K562 (cell line): ENCODE measurements at regions not wholly inside any gene's neighbourhood (a gene's known extent, or its start where the extent isn't known, plus 50 kb on each side); places are given as distances from the start of the nearest gene placed in this dataset.
A peak's percentile ranks its signal among the peaks of the same experiment; 100 is the strongest.

ENCODE experiments used
- ARNT ChIP-seq, 2 experiments: fragments of 450-650 bp; IDR thresholded peaks; 2 replicates each; pipeline ENCODE4 v1.6.1; 2016; ENCODE audit warnings: mild to moderate bottlenecking in 1 of 2
- CTBP1 ChIP-seq: fragments of 450-650 bp; IDR thresholded peaks from 2 replicates; pipeline ENCODE4 v1.6.1; 2016; ENCODE audit warnings: borderline replicate concordance
- DPF2 ChIP-seq: fragments of 450-650 bp; IDR thresholded peaks from 2 replicates; pipeline ENCODE4 v1.6.1; 2016
- ETV5 ChIP-seq: sonication (generic); formaldehyde crosslinking; IDR thresholded peaks from 2 replicates; pipeline ENCODE4 v1.4.0; 2020; ENCODE audit warnings: low read depth, mild to moderate bottlenecking, missing genetic modification reagents
- GTF3C2 ChIP-seq: IDR thresholded peaks from 3 replicates; pipeline ENCODE4 v1.6.1; 2011; ENCODE audit warnings: borderline replicate concordance, mild to moderate bottlenecking, moderate library complexity; ENCODE audit not compliant: insufficient read length; ENCODE audit errors: extremely low read depth
- PREB ChIP-seq: sonication (generic); formaldehyde crosslinking; IDR thresholded peaks from 2 replicates; pipeline ENCODE4 v1.8.1; 2023; ENCODE audit warnings: mild to moderate bottlenecking, missing genetic modification reagents
- PYGO2 ChIP-seq: fragments of 450-650 bp; IDR thresholded peaks from 2 replicates; pipeline ENCODE4 v1.6.1; 2016; ENCODE audit warnings: mild to moderate bottlenecking, missing genetic modification characterization, moderate library complexity, missing compliant biosample characterization
- SIN3B ChIP-seq: fragments of 450-650 bp; IDR thresholded peaks from 2 replicates; pipeline ENCODE4 v1.6.1; 2017; ENCODE audit warnings: low read depth, mild to moderate bottlenecking, moderate library complexity
- SMAD4 ChIP-seq: fragments of 250-450 bp; sonication (Bioruptor Pico); conservative IDR thresholded peaks from 2 replicates; pipeline ENCODE4 v1.8.0; 2021; ENCODE audit warnings: inconsistent platforms, mild to moderate bottlenecking, moderate library complexity
- SMARCE1 ChIP-seq: fragments of 450-650 bp; IDR thresholded peaks from 2 replicates; pipeline ENCODE4 v1.7.1; 2016; ENCODE audit warnings: mild to moderate bottlenecking
- TCFL5 ChIP-seq: fragments of 250-450 bp; sonication (Bioruptor Pico); conservative IDR thresholded peaks from 2 replicates; pipeline ENCODE4 v1.6.1; 2021; ENCODE audit warnings: mild to moderate bottlenecking, moderate library complexity, matching md5 sums
- ZFP36 ChIP-seq: fragments of 150-350 bp; IDR thresholded peaks from 2 replicates; pipeline ENCODE4 v1.6.1; 2018; ENCODE audit warnings: low read length, low read depth; ENCODE audit not compliant: partially characterized antibody
- ZNF436 ChIP-seq: fragments of 250-450, 450-650 bp; sonication (Bioruptor Pico); formaldehyde crosslinking; IDR thresholded peaks from 2 replicates; pipeline ENCODE4 v1.7.0; 2020; ENCODE audit warnings: mild to moderate bottlenecking
- ZNF445 ChIP-seq: fragments of 250-450 bp; sonication (Bioruptor Pico); IDR thresholded peaks from 2 replicates; pipeline ENCODE4 v1.4.0; 2020; ENCODE audit warnings: low read depth, mild to moderate bottlenecking, moderate library complexity
- TF ChIP-seq, protein P1 (sequence below): sonication (generic); formaldehyde crosslinking; IDR thresholded peaks from 2 replicates; pipeline ENCODE4 v1.5.0; 2020; ENCODE audit warnings: missing genetic modification reagents
- TF ChIP-seq, protein P2 (sequence below): fragments of 450-650 bp; formaldehyde crosslinking; IDR thresholded peaks from 2 replicates; pipeline ENCODE4 v1.4.0; 2022; ENCODE audit warnings: missing genetic modification characterization
- TF ChIP-seq, protein P3 (sequence below), 2 experiments: fragments of 450-650 bp in 1 of 2; sonication (generic) in 1 of 2; formaldehyde crosslinking in 1 of 2; IDR thresholded peaks in 1 of 2; conservative IDR thresholded peaks in 1 of 2; 2 replicates each; pipeline versions ENCODE4 v1.6.1 to v1.8.1; 2016 to 2023; ENCODE audit warnings: mild to moderate bottlenecking in 2 of 2, moderate library complexity in 2 of 2, inconsistent platforms in 1 of 2, missing genetic modification reagents in 1 of 2
- TF ChIP-seq, protein P4 (sequence below), 2 experiments: IDR thresholded peaks in 1 of 2; conservative IDR thresholded peaks in 1 of 2; 2 replicates each; pipeline ENCODE4 v1.6.1; 2016; ENCODE audit warnings: low read depth in 2 of 2, mild to moderate bottlenecking in 1 of 2, missing compliant biosample characterization in 1 of 2, missing genetic modification characterization in 1 of 2, moderate library complexity in 1 of 2

DNA sequence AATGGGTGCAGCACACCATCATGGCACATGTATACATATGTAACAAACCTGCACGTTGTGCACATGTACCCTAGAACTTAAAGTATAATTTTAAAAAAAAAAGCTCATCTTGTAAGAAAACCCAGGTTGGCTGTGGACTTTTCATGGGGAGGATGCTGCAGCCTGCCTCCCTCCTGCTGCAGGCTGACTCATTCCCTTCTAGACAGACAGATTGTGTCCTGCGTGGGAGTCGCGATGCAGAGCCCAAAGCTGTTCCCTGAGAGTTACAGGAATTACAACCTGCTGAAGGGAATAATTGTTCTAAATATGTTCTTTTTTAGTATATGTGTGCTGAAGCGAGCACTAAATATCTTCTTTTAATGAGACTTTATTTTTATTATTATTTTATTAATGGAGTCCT is 93.2 kb downstream of the TBX19 start (continued):
- TF ChIP-seq GTF3C2: no peak
- no peak for TF ChIP-seq SIN3B
- no peak for TF ChIP-seq PREB (CRISPR knock-in tag)
- TF ChIP-seq, protein P1, sequence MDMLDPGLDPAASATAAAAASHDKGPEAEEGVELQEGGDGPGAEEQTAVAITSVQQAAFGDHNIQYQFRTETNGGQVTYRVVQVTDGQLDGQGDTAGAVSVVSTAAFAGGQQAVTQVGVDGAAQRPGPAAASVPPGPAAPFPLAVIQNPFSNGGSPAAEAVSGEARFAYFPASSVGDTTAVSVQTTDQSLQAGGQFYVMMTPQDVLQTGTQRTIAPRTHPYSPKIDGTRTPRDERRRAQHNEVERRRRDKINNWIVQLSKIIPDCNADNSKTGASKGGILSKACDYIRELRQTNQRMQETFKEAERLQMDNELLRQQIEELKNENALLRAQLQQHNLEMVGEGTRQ (CRISPR knock-in tag): no peak
- TF ChIP-seq, protein P2, sequence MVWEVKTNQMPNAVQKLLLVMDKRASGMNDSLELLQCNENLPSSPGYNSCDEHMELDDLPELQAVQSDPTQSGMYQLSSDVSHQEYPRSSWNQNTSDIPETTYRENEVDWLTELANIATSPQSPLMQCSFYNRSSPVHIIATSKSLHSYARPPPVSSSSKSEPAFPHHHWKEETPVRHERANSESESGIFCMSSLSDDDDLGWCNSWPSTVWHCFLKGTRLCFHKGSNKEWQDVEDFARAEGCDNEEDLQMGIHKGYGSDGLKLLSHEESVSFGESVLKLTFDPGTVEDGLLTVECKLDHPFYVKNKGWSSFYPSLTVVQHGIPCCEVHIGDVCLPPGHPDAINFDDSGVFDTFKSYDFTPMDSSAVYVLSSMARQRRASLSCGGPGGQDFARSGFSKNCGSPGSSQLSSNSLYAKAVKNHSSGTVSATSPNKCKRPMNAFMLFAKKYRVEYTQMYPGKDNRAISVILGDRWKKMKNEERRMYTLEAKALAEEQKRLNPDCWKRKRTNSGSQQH (CRISPR knock-in tag): no peak
- TF ChIP-seq PYGO2: no peak
- no peak for TF ChIP-seq TCFL5
- TF ChIP-seq, protein P3, sequence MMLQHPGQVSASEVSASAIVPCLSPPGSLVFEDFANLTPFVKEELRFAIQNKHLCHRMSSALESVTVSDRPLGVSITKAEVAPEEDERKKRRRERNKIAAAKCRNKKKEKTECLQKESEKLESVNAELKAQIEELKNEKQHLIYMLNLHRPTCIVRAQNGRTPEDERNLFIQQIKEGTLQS (IDR thresholded peaks at IDR 0.05): peak; percentile 75
- TF ChIP-seq, protein P3 (CRISPR knock-in tag; conservative IDR thresholded peaks at IDR 0.05): no peak
- TF ChIP-seq ZNF445 (CRISPR knock-in tag): no peak
- peak; percentile 67 for TF ChIP-seq CTBP1
- TF ChIP-seq, protein P4, sequence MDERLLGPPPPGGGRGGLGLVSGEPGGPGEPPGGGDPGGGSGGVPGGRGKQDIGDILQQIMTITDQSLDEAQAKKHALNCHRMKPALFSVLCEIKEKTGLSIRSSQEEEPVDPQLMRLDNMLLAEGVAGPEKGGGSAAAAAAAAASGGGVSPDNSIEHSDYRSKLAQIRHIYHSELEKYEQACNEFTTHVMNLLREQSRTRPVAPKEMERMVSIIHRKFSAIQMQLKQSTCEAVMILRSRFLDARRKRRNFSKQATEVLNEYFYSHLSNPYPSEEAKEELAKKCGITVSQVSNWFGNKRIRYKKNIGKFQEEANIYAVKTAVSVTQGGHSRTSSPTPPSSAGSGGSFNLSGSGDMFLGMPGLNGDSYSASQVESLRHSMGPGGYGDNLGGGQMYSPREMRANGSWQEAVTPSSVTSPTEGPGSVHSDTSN (CRISPR knock-in tag; IDR thresholded peaks at IDR 0.05; ENCODE audit: low read depth): no peak
- TF ChIP-seq, protein P4 (tag; conservative IDR thresholded peaks at IDR 0.05; ENCODE audit: low read depth): 0 out of 2 replicates have a peak, but pooled peaks have one; percentile 29
- TF ChIP-seq ZFP36: no peak
- peak; percentile 58 for TF ChIP-seq DPF2
- TF ChIP-seq ETV5: no peak
- TF ChIP-seq ARNT (IDR thresholded peaks at IDR 0.05): no peak
- no peak for TF ChIP-seq ZNF436 (CRISPR knock-in tag)
- TF ChIP-seq SMARCE1: peak; percentile 57; the same call in 1 of the 2 replicates
- 0 out of 2 replicates have a peak, but pooled peaks have one; percentile 46 for TF ChIP-seq SMAD4
